Activated CD8-positive, alpha-beta T cell treated with anti-CD3 and anti-CD28 coated beads for 36 hours (primary cell): ENCODE measurements at regions not wholly inside any gene's neighbourhood (a gene's known extent, or its start where the extent isn't known, plus 50 kb on each side); places are given as distances from the start of the nearest gene placed in this dataset.

Experiments used
- ATAC-seq: fragments of 200-7000 bp; cut with Tn5 transposase; one replicate; pipeline ENCODE4 v1.10.0; 2021; ENCODE audit warnings: mild to moderate bottlenecking, moderate library complexity
- CTCF ChIA-PET: fragments of 350-600 bp; sonication (Branson Sonifier 250); formaldehyde crosslinking; loops from one replicate; lab custom pipeline; 2021; ENCODE audit warnings: antibody characterized with exemption; lab: Charles Lee
- POLR2A ChIA-PET: fragments of 350-600 bp; sonication (Branson Sonifier 250); formaldehyde crosslinking; loops from one replicate; lab custom pipeline; 2021; ENCODE audit warnings: antibody characterized with exemption; lab: Charles Lee
- DNase-seq: peaks from one replicate; pipeline ENCODE4 v3.0.0-alpha.2; 2020
- H3K27ac Mint-ChIP-seq: one replicate; pipeline ENCODE4 v1.8.0; 2021; ENCODE audit warnings: mild to moderate bottlenecking, mixed read lengths
- H3K27me3 Mint-ChIP-seq: one replicate; pipeline ENCODE4 v1.8.0; 2021; ENCODE audit warnings: mixed read lengths
- H3K36me3 Mint-ChIP-seq: one replicate; pipeline ENCODE4 v1.8.0; 2021; ENCODE audit warnings: low read depth, mixed read lengths
- H3K4me1 Mint-ChIP-seq: one replicate; pipeline ENCODE4 v1.8.0; 2021; ENCODE audit warnings: low read depth, mixed read lengths
- H3K4me3 Mint-ChIP-seq: one replicate; pipeline ENCODE4 v1.8.0; 2021; ENCODE audit warnings: mild to moderate bottlenecking, moderate library complexity, mixed read lengths
- H3K9me3 Mint-ChIP-seq: one replicate; pipeline ENCODE4 v1.8.0; 2021; ENCODE audit warnings: mixed read lengths
- CTCF ChIP-seq: fragments of 200-600 bp; IDR thresholded peaks from one replicate; pipeline ENCODE4 v1.8.0; 2022; ENCODE audit warnings: antibody characterized with exemption, mild to moderate bottlenecking
- intact Hi-C: fragments of 100-400 bp; cut with micrococcal nuclease; formaldehyde crosslinking; loops from one replicate; pipeline ENCODE4 v1.10.0; 2022

- Mint-ChIP-seq H3K4me1 (no peaks in the 10 kb centered on the region), H3K9me3 (peaks cover 2% of the 10 kb centered on the region), H3K27ac (no peak overlapping the region), H3K36me3 (peaks cover 1% of the 10 kb centered on the region), H3K4me3 (no peak overlapping the region), H3K27me3 (no peaks in the 10 kb centered on the region)
- POLR2A ChIA-PET: no interaction called here
- ATAC-seq (no peak), DNase-seq (no peak)
- TF ChIP-seq CTCF: no peak
- intact Hi-C loops: no loop called here
- CTCF ChIA-PET: no interaction called here
Observed at GRCh38 chr2:186125625-186126024, 360.4 kb upstream of the ZC3H15 start.

- TF ChIP-seq CTCF: no peak
- Mint-ChIP-seq H3K4me1 (peaks cover under 1% of the 10 kb centered on the region), H3K9me3 (peaks cover 2% of the 10 kb centered on the region), H3K27ac (no peak overlapping the region), H3K27me3 (no peaks in the 10 kb centered on the region), H3K36me3 (peaks cover 1% of the 10 kb centered on the region), H3K4me3 (no peak overlapping the region)
- ChIA-PET POLR2A (no interaction called here), CTCF (no interaction called here)
- intact Hi-C loops: no loop called here
- DNase-seq: no peak
- no peak for ATAC-seq
Observed at GRCh38 chr2:186126181-186126580, 359.9 kb upstream of the ZC3H15 start.

GRCh38 chr2:186129767-186130581 lies 356.1 kb upstream of the ZC3H15 start:
- no peaks in the 10 kb centered on the region for H3K36me3 Mint-ChIP-seq
- no peak for TF ChIP-seq CTCF
- no peaks in the 10 kb centered on the region for H3K9me3 Mint-ChIP-seq
- H3K27ac Mint-ChIP-seq: no peak overlapping the region
- intact Hi-C loops: no loop called here
- ChIA-PET CTCF (interaction anchor here (1.3 kb wide), 1 partner anchor 10 kb away, joined by 3 read pairs; no protein-coding TSS in a partner anchor), POLR2A (no interaction called here)
- peaks cover 2% of the 10 kb centered on the region for H3K4me1 Mint-ChIP-seq
- no peaks in the 10 kb centered on the region for H3K27me3 Mint-ChIP-seq
- DNase-seq (no peak), ATAC-seq (no peak)
- H3K4me3 Mint-ChIP-seq: no peak overlapping the region

- TF ChIP-seq CTCF: no peak
- Mint-ChIP-seq H3K9me3 (no peaks in the 10 kb centered on the region), H3K36me3 (no peaks in the 10 kb centered on the region), H3K4me1 (peaks cover 2% of the 10 kb centered on the region), H3K4me3 (no peak overlapping the region), H3K27me3 (no peaks in the 10 kb centered on the region), H3K27ac (no peak overlapping the region)
- ChIA-PET POLR2A (no interaction called here), CTCF (interaction anchor here (1.3 kb wide), 1 partner anchor 8 kb away, joined by 3 read pairs; no protein-coding TSS in a partner anchor)
- no peak for DNase-seq
- intact Hi-C loops: no loop called here
- ATAC-seq: no peak
Observed at GRCh38 chr2:186130748-186131641, 355.1 kb upstream of the ZC3H15 start.
